C4-2B (cell line): ENCODE measurements at regions not wholly inside any gene's neighbourhood (a gene's known extent, or its start where the extent isn't known, plus 50 kb on each side); places are given as distances from the start of the nearest gene placed in this dataset.

ENCODE experiments used
- H3K27ac ChIP-seq: fragments of 450-650 bp; 2 replicates; pipeline ENCODE4 v1.5.1; 2017
- CTCF ChIP-seq: fragments of 450-650 bp; conservative IDR thresholded peaks from 2 replicates; pipeline ENCODE4 v1.5.1; 2017; ENCODE audit warnings: mild to moderate bottlenecking
- ZFX ChIP-seq: fragments of 450-650 bp; IDR thresholded peaks from 2 replicates; pipeline ENCODE4 v1.6.1; 2017

- no peak overlapping the region for H3K27ac ChIP-seq
- TF ChIP-seq ZFX (no peak), CTCF (no peak)
These were observed 406.6 kb upstream of the LARGE1 start for GRCh38 chr22:34326901-34327300.

- H3K27ac ChIP-seq = no peak overlapping the region
- TF ChIP-seq CTCF = no peak
- no peak for TF ChIP-seq ZFX
These were observed 410.2 kb upstream of the LARGE1 start for GRCh38 chr22:34330432-34330831.

- H3K27ac ChIP-seq = no peak overlapping the region
- TF ChIP-seq ZFX (no peak), CTCF (no peak)
These were observed 413.0 kb upstream of the LARGE1 start for GRCh38 chr22:34333285-34333684.

GRCh38 chr22:34334893-34335292 lies 414.6 kb upstream of the LARGE1 start:
- TF ChIP-seq CTCF (no peak), ZFX (no peak)
- no peak overlapping the region for H3K27ac ChIP-seq

GRCh38 chr22:34344702-34345101 lies 424.4 kb upstream of the LARGE1 start:
- H3K27ac ChIP-seq = no peak overlapping the region
- no peak for TF ChIP-seq ZFX
- peak; percentile 21 for TF ChIP-seq CTCF

GRCh38 chr22:34354071-34354817 lies 434.0 kb upstream of the LARGE1 start:
- no peak overlapping the region for H3K27ac ChIP-seq
- TF ChIP-seq ZFX = no peak
- no peak for TF ChIP-seq CTCF

- TF ChIP-seq CTCF (no peak), ZFX (no peak)
- no peak overlapping the region for H3K27ac ChIP-seq
These were observed 436.2 kb upstream of the LARGE1 start for GRCh38 chr22:34356481-34356880.
